ENCODE measurements at regions not wholly inside any gene's neighbourhood (a gene's known extent, or its start where the extent isn't known, plus 50 kb on each side); places are given as distances from the start of the nearest gene placed in this dataset.

GRCh38 chrX:40405399-40405798 is 175.4 kb upstream of the ATP6AP2 start:
- no peaks in the 10 kb centered on the region for H3K36me3 ChIP-seq
- no peaks in the 10 kb centered on the region for H3K27me3 ChIP-seq
- no peak overlapping the region for H3K27ac ChIP-seq
- WGBS, result 94% methylated on average over 3 of the region's 3 CpGs
- H3K4me3 ChIP-seq, result no peak overlapping the region
- H3K9me3 ChIP-seq, result no peaks in the 10 kb centered on the region
- H3K4me1 ChIP-seq, result peaks cover 8% of the 10 kb centered on the region
- DNase-seq (ENCODE audit: low spot score in 2 of 2), result no peak
- no peak for TF ChIP-seq EP300 (IDR thresholded peaks at IDR 0.05)
- TF ChIP-seq POLR2A (IDR thresholded peaks at IDR 0.05), result no peak
- no peak for TF ChIP-seq POLR2AphosphoS5 (IDR thresholded peaks at IDR 0.05)
- TF ChIP-seq CTCF (IDR thresholded peaks at IDR 0.05), result no peak

- no peaks in the 10 kb centered on the region for H3K9me3 ChIP-seq
- H3K36me3 ChIP-seq, result no peaks in the 10 kb centered on the region
- H3K27ac ChIP-seq, result no peak overlapping the region
- H3K4me3 ChIP-seq, result no peak overlapping the region
- WGBS, result 78% methylated on average over 7 of the region's 7 CpGs
- TF ChIP-seq POLR2AphosphoS5 (IDR thresholded peaks at IDR 0.05) (no peak), EP300 (IDR thresholded peaks at IDR 0.05) (no peak), POLR2A (IDR thresholded peaks at IDR 0.05) (no peak), CTCF (IDR thresholded peaks at IDR 0.05) (no peak)
- DNase-seq (ENCODE audit: low spot score in 2 of 2), result no peak
- H3K4me1 ChIP-seq, result peaks cover 8% of the 10 kb centered on the region
- H3K27me3 ChIP-seq, result no peaks in the 10 kb centered on the region
Observed at GRCh38 chrX:40403757-40404156, 177.0 kb upstream of the ATP6AP2 start.

GRCh38 chrX:40402831-40403533 is 177.8 kb upstream of the ATP6AP2 start:
- WGBS, result 59% methylated on average over 12 of the region's 12 CpGs
- Histone ChIP-seq H3K9me3 (no peaks in the 10 kb centered on the region), H3K36me3 (no peaks in the 10 kb centered on the region), H3K4me1 (peaks cover 8% of the 10 kb centered on the region), H3K4me3 (no peak overlapping the region), H3K27me3 (no peaks in the 10 kb centered on the region), H3K27ac (no peak overlapping the region)
- DNase-seq (ENCODE audit: low spot score in 2 of 2), result no peak
- no peak for TF ChIP-seq EP300 (IDR thresholded peaks at IDR 0.05)

GRCh38 chrX:40395102-40395501 is 185.7 kb upstream of the ATP6AP2 start:
- Histone ChIP-seq H3K27me3 (no peaks in the 10 kb centered on the region), H3K27ac (no peak overlapping the region), H3K4me1 (no peaks in the 10 kb centered on the region), H3K9me3 (no peaks in the 10 kb centered on the region), H3K36me3 (no peaks in the 10 kb centered on the region), H3K4me3 (no peak overlapping the region)
- 75% methylated on average over 2 of the region's 2 CpGs for WGBS
- no peak for TF ChIP-seq CTCF (IDR thresholded peaks at IDR 0.05)
- TF ChIP-seq POLR2A (IDR thresholded peaks at IDR 0.05), result no peak
- TF ChIP-seq POLR2AphosphoS5 (IDR thresholded peaks at IDR 0.05), result no peak
- TF ChIP-seq EP300 (IDR thresholded peaks at IDR 0.05), result no peak
- DNase-seq (ENCODE audit: low spot score in 2 of 2), result no peak

- 68% methylated on average over 5 of the region's 5 CpGs for WGBS
- no peaks in the 10 kb centered on the region for H3K27me3 ChIP-seq
- DNase-seq (ENCODE audit: low spot score in 2 of 2), result no peak
- H3K4me1 ChIP-seq, result no peaks in the 10 kb centered on the region
- TF ChIP-seq CTCF (IDR thresholded peaks at IDR 0.05) (no peak), POLR2A (IDR thresholded peaks at IDR 0.05) (no peak), POLR2AphosphoS5 (IDR thresholded peaks at IDR 0.05) (no peak), EP300 (IDR thresholded peaks at IDR 0.05) (no peak)
- H3K27ac ChIP-seq, result no peak overlapping the region
- H3K9me3 ChIP-seq, result no peaks in the 10 kb centered on the region
- H3K4me3 ChIP-seq, result no peak overlapping the region
- no peaks in the 10 kb centered on the region for H3K36me3 ChIP-seq
Observed at GRCh38 chrX:40394302-40394701, 186.5 kb upstream of the ATP6AP2 start.

- WGBS, result 79% methylated on average over 2 of the region's 2 CpGs
- Histone ChIP-seq H3K36me3 (no peaks in the 10 kb centered on the region), H3K4me1 (no peaks in the 10 kb centered on the region), H3K4me3 (no peak overlapping the region), H3K9me3 (no peaks in the 10 kb centered on the region), H3K27ac (no peak overlapping the region), H3K27me3 (no peaks in the 10 kb centered on the region)
- TF ChIP-seq CTCF (IDR thresholded peaks at IDR 0.05), result no peak
- TF ChIP-seq EP300 (IDR thresholded peaks at IDR 0.05), result no peak
- no peak for TF ChIP-seq POLR2AphosphoS5 (IDR thresholded peaks at IDR 0.05)
- TF ChIP-seq POLR2A (IDR thresholded peaks at IDR 0.05), result no peak
- no peak for DNase-seq (ENCODE audit: low spot score in 2 of 2)
Observed at GRCh38 chrX:40392599-40392998, 188.2 kb upstream of the ATP6AP2 start.

All from suprapubic skin (tissue), 4 donors.